ENCODE measurements at regions not wholly inside any gene's neighbourhood (a gene's known extent, or its start where the extent isn't known, plus 50 kb on each side); places are given as distances from the start of the nearest gene placed in this dataset.

GRCh38 chr5:104187656-104188055, 625.1 kb upstream of the NUDT12 start:
- POLR2A ChIA-PET: no interaction called here

More at GRCh38 chr5:104187656-104188055, 625.1 kb upstream of the NUDT12 start:
- no TSS peak for BruUV-seq (replicated peaks)
- intact Hi-C loops (cut with micrococcal nuclease): no loop called here
- H3K27ac ChIP-seq (ENCODE audit: low read depth, low read length): no peak overlapping the region
- H3K9me3 ChIP-seq (ENCODE audit: control insufficient read depth in 1 of 2, insufficient read depth in 1 of 2, low read depth in 1 of 2, low read length in 2 of 2): peaks cover 10 to 14% of the 10 kb centered on the region in 2 experiments; a peak in 2 of 4 replicates
- ChIA-PET RAD21 (ENCODE audit: low non-redundant PET in 1 of 2, low total read pairs in 2 of 2, uncharacterized antibody in 2 of 2, unreplicated experiment in 2 of 2) (no interaction called here), CTCF (no interaction called here)
- ATAC-seq (no peak), DNase-seq (ENCODE audit: low read depth, low spot score) (no peak)
- H3K36me3 ChIP-seq (ENCODE audit: control insufficient read depth in 1 of 2, insufficient read depth in 2 of 2, low read length in 2 of 2): no peaks in the 10 kb centered on the region
- H3K27me3 ChIP-seq (ENCODE audit: insufficient read depth, low read length): no peaks in the 10 kb centered on the region
- H3K79me2 ChIP-seq (ENCODE audit: insufficient read depth, low read length): no peaks in the 10 kb centered on the region
- H3K9me2 ChIP-seq (ENCODE audit: insufficient read depth): no peaks in the 10 kb centered on the region
- H3K4me1 ChIP-seq (ENCODE audit: control insufficient read depth in 1 of 2, insufficient read depth in 2 of 2, low read length in 2 of 2): 0 out of 4 replicates have a peak, but pooled peaks cover 0 to 4% of the 10 kb centered on the region in 2 experiments
- H2AFZ ChIP-seq (ENCODE audit: low read depth, low read length, poor library complexity, severe bottlenecking): no peak overlapping the region
- no peak overlapping the region for H3K9ac ChIP-seq (ENCODE audit: low read length)
- no peak overlapping the region for H3K4me2 ChIP-seq (ENCODE audit: low read length)
- no peaks in the 10 kb centered on the region for H4K20me1 ChIP-seq (ENCODE audit: insufficient read depth)
- H3K4me3 ChIP-seq (replicated peaks in 1 of 2; ENCODE audit: low read depth in 1 of 2, low read length in 2 of 2): no peak overlapping the region
- TF ChIP-seq CBX3 (IDR thresholded peaks at IDR 0.05; ENCODE audit: low read depth) (no peak), EZH2phosphoT487 (IDR thresholded peaks at IDR 0.05; ENCODE audit: borderline replicate concordance) (no peak), SRF (IDR thresholded peaks at IDR 0.05; ENCODE audit: low read depth) (no peak), ZBTB33 (IDR thresholded peaks at IDR 0.05; ENCODE audit: extremely low read depth, insufficient replicate concordance, low read length) (no peak), REST (IDR thresholded peaks at IDR 0.05; ENCODE audit: low read depth) (no peak), SP1 (IDR thresholded peaks at IDR 0.05; ENCODE audit: low read depth) (no peak), SIN3A (IDR thresholded peaks at IDR 0.05; ENCODE audit: low read depth) (no peak)

Data from HCT116 (cell line).